GM19328 (cell line): ENCODE measurements at regions not wholly inside any gene's neighbourhood (a gene's known extent, or its start where the extent isn't known, plus 50 kb on each side); places are given as distances from the start of the nearest gene placed in this dataset.

ENCODE experiments used
- ATAC-seq: cut with Tn5 transposase; IDR thresholded peaks from one replicate; pipeline ENCODE4 v1.9.1; 2021; ENCODE audit warnings: mild to moderate bottlenecking, moderate library complexity; ENCODE audit not compliant: unreplicated experiment

GRCh38 chr1:229190057-229190575 lies 80.8 kb upstream of the RAB4A start:
- no peak for ATAC-seq

- no peak for ATAC-seq
Measured at GRCh38 chr1:229191066-229191674, 79.7 kb upstream of the RAB4A start.

GRCh38 chr1:229192031-229192430 lies 78.9 kb upstream of the RAB4A start:
- no peak for ATAC-seq

- ATAC-seq: no peak
Measured at GRCh38 chr1:229192853-229193252, 78.1 kb upstream of the RAB4A start.

- ATAC-seq: no peak
Measured at GRCh38 chr1:229194096-229194495, 76.8 kb upstream of the RAB4A start.

- no peak for ATAC-seq
Measured at GRCh38 chr1:229195246-229195645, 75.7 kb upstream of the RAB4A start.

GRCh38 chr1:229196404-229197264 lies 74.3 kb upstream of the RAB4A start:
- ATAC-seq: no peak

- no peak for ATAC-seq
Measured at GRCh38 chr1:229197265-229197585, 73.7 kb upstream of the RAB4A start.

GRCh38 chr1:229199261-229200243 lies 71.4 kb upstream of the RAB4A start:
- ATAC-seq: peak; percentile 77

GRCh38 chr1:229203030-229203751 lies 67.7 kb upstream of the RAB4A start:
- no peak for ATAC-seq

- no peak for ATAC-seq
Measured at GRCh38 chr1:229203991-229204632, 66.8 kb upstream of the RAB4A start.

- ATAC-seq: no peak
Measured at GRCh38 chr1:229204921-229205777, 65.8 kb upstream of the RAB4A start.

- no peak for ATAC-seq
Measured at GRCh38 chr1:229205854-229206253, 65.1 kb upstream of the RAB4A start.

GRCh38 chr1:229207916-229208315 lies 63.0 kb upstream of the RAB4A start:
- no peak for ATAC-seq

GRCh38 chr1:229208481-229208880 lies 62.4 kb upstream of the RAB4A start:
- ATAC-seq: no peak

GRCh38 chr1:229209386-229209785 lies 61.5 kb upstream of the RAB4A start:
- no peak for ATAC-seq

GRCh38 chr1:229209816-229210215 lies 61.1 kb upstream of the RAB4A start:
- no peak for ATAC-seq

GRCh38 chr1:229210844-229211243 lies 60.1 kb upstream of the RAB4A start:
- no peak for ATAC-seq

GRCh38 chr1:229213797-229214196 lies 57.1 kb upstream of the RAB4A start:
- no peak for ATAC-seq
